NCI-H128 (cell line): ENCODE measurements at regions not wholly inside any gene's neighbourhood (a gene's known extent, or its start where the extent isn't known, plus 50 kb on each side); places are given as distances from the start of the nearest gene placed in this dataset.

Experiments
- DNase-seq: peaks from one replicate; lab custom pipeline; 2025; ENCODE audit not compliant: unreplicated experiment; lab: John Stamatoyannopoulos, UW

- DNase-seq: no peak
These were observed 216.8 kb upstream of the SGK1 start for GRCh38 chr6:134534708-134535149.

- DNase-seq: no peak
These were observed 216.1 kb upstream of the SGK1 start for GRCh38 chr6:134533991-134534390.

GRCh38 chr6:134532694-134533624 lies 215.0 kb upstream of the SGK1 start:
- DNase-seq: no peak

- no peak for DNase-seq
These were observed 213.7 kb upstream of the SGK1 start for GRCh38 chr6:134531611-134532010.

- DNase-seq: no peak
These were observed 213.3 kb upstream of the SGK1 start for GRCh38 chr6:134531188-134531551.

GRCh38 chr6:134529921-134530320 lies 212.0 kb upstream of the SGK1 start:
- DNase-seq: no peak

GRCh38 chr6:134529305-134529704 lies 211.4 kb upstream of the SGK1 start:
- no peak for DNase-seq

- no peak for DNase-seq
These were observed 209.3 kb upstream of the SGK1 start for GRCh38 chr6:134527108-134527787.

GRCh38 chr6:134525190-134525868 lies 207.4 kb upstream of the SGK1 start:
- no peak for DNase-seq

GRCh38 chr6:134523903-134524650 lies 206.2 kb upstream of the SGK1 start:
- DNase-seq: no peak

GRCh38 chr6:134523051-134523450 lies 205.1 kb upstream of the SGK1 start:
- DNase-seq: no peak

GRCh38 chr6:134521116-134521501 lies 203.2 kb upstream of the SGK1 start:
- DNase-seq: no peak

- DNase-seq: no peak
These were observed 202.5 kb upstream of the SGK1 start for GRCh38 chr6:134520181-134521115.

GRCh38 chr6:134519465-134519864 lies 201.6 kb upstream of the SGK1 start:
- no peak for DNase-seq

- no peak for DNase-seq
These were observed 200.0 kb upstream of the SGK1 start for GRCh38 chr6:134517868-134518267.

GRCh38 chr6:134517145-134517658 lies 199.3 kb upstream of the SGK1 start:
- DNase-seq: peak; percentile 6

GRCh38 chr6:134516582-134516981 lies 198.7 kb upstream of the SGK1 start:
- DNase-seq: no peak

GRCh38 chr6:134515986-134516385 lies 198.1 kb upstream of the SGK1 start:
- no peak for DNase-seq

GRCh38 chr6:134512981-134513391 lies 195.1 kb upstream of the SGK1 start:
- DNase-seq: no peak
